Kidney tubule cell (primary cell): ENCODE measurements at regions not wholly inside any gene's neighbourhood (a gene's known extent, or its start where the extent isn't known, plus 50 kb on each side); places are given as distances from the start of the nearest gene placed in this dataset.

Experiments
- DNase-seq: peaks from one replicate; pipeline ENCODE4 v3.0.0-alpha.2; 2018; ENCODE audit warnings: low spot score

DNA sequence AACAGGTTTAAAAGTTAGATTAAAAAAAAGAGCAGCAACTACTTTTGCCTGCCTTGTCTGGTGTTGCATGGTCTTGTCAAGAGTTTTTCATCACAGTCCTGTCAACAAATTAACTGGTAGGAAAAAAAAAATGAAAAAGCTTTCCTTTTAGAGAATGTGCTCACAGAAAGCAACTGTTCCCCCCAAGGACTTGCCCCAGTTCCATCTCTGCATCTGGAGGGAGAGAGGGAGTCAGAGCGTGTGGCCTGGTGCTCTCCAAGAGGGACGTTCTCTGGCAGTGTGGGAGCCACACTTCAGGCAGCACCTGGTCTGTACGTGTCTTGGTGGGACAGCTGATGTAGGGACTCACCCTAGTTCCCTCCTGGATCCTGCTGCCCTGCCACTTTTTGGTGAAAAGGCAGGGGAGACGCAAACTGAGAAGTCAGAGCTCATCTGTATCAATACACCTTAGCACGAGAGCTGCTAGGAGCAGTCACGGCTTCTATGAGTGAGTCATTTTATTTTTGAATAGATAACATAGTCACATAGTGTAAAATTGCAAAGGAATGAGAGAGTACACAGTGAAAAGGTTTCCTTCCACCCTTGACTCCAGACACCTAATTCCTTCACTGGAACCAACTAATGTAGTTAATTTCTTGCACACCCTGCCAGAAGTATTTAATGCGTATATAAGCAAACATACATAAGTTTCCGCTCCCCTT lies 172.5 kb upstream of the MGAT5 start:
- DNase-seq, result no peak

DNA sequence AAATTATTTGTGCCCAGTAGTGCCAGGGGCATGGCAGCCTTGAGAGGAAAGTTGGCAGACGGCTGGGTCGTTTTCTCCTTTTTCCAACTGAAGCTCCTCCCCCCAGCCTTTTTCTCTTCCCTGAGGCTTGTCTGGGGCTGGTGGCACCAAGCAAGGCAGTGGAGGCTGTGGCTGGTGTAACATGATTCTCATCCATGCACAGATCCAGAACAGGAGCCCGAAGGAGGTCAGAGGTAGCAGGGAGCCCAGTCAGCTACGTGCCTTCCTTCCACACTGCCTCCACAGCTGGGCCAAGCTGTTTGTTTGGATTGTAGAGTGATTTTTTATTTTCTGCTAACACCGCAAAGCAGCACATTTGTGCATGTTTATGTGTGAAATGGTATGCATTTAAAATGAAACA lies 170.3 kb upstream of the MGAT5 start:
- no peak for DNase-seq

DNA sequence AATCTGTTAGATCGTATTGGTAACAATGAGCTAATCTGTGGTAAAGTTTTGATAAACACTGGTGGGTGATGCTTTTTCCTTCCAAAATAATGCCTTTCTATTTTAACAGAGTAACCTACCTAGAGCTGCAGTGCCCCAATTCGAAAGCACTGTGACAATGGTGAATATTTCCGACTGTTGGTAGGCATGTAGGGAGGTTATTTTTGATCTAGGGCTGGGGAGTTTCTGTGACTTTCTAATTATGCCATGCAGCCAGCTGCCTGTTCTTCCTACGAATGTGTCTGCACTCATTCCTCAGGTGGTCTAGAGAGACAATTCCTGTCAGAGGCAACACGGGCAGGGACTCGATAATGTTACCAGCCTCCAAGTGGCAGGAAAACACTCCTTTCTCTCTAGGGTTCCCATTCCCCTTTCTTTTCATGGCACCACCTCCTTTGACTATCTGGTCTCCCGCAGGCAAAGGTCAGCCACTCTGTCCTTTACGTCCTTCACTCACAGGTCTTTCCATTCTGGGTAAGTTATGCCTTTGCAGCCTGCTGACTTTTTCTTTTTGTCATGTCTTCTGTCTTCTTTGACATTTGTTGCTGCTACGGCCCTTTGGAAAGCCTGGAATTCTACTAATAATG lies 167.2 kb upstream of the MGAT5 start:
- DNase-seq, result no peak

DNA sequence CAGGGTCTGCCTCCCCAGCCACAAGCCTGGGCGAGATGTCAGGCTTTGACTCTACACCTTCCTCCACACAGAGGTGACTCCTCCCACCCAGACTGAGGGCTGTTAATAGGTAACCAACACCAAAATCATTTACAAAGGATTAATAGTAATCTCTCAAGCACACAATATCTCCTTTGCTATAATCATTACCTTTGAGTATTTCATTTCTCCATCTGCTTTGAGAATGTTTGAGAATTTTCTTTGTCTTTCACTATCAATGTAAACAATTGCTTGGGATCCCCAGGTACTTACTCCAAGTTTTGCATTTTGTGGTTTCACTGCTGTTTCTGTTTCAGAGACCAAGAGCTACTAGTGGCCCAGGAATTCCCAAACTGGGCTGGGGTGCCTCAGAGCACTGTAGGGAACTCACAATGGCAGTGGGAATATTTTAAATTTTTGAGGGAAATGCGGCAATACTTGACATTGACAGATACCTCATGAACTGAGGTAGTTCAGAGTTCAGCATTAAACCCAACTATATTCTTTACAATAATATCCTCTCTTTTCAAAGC lies 166.4 kb upstream of the MGAT5 start:
- DNase-seq, result peak; percentile 84

DNA sequence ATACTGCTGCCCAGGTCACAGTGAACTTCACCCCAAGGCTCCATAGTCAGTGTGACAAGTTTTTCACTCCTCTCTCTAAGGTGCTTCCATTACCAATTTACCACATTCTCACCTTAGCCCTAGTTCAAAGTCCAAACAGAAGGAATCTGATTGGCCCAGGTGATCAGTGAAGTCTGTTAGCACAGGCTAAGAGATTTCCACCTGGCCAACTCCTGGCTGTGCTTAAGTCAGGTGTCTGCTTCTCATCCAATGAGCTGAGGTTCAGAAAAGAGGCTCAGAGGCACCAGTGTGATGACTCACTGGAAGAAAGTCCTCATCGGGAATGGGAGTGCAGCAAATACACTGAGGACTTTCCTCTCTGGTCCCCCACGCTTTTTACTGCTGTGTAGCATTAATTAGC lies 164.4 kb upstream of the MGAT5 start:
- peak; percentile 35 for DNase-seq

DNA sequence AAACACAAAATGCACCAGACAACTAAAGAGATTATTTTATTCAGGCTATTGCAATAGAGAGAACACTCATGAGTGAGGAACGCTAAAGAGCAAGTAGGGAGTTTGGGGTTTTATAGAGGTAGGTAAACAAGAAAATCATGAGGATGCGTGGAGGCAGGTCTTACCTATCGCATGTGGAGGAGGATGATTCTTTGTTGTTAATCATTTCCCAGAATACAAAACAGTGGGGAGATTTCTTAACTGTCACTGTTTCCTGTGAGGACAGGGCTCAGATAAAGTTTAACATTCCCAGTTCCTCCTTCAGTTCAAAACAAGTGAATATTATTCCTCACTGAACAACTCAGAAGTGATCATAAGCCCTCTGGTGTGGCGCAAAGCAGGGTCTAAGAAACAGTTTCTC lies 156.1 kb upstream of the MGAT5 start:
- peak; percentile 27 for DNase-seq

DNA sequence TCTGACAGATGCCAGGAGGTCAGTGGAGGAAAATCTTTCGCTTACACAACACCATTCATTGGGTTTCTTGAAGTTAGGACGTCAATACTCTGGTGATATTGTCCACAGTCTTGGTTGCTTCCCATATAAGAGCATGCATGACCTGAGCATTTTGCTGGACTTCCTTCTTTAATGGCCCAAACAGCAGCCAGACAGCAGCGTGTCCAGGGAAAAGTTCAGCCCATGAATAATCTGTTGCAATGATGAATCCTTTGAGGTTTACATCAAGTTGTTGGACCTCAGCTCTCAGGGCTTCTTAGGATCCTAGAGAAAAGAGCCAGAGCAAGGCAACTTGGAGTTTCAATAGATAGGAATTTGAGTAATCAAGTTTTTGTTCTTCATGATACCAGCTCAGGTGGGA lies 155.6 kb upstream of the MGAT5 start:
- no peak for DNase-seq

DNA sequence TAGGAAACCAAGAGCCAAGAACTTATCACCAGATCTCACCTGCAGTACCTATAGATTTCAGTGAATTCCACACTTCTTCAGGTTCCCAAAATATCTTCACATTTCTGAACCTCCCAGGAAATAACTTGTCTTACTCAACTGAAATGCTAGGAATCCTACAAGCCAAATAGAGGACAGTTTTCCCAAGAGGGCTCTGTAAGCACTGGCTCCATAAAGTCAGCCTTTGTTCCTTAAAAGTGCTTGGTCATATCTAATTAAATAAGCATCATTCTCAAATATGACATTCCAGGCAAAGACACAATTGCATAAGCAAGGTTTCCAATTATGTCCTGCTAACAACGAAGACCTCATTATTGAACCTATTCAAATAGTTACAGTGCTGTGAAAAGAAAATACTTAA lies 154.6 kb upstream of the MGAT5 start:
- no peak for DNase-seq

DNA sequence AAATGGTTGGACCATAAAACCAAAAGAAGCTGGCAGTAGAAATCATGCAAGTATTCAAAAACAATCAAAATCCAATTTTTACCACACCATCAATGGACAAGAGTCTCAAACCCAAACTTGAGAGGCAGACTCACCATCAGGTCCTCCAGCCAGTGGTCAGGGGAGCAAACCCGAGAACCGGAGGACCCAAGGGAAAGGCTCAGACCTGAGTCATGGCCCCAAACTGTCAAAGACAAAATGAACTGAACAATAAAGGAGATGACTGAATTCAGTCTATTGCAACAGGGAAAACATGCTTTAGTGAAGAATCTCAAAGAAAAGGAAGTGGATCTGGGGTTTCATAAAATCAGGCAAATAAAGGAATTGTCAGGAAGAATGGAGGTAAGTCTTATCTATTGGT lies 150.7 kb upstream of the MGAT5 start:
- no peak for DNase-seq

DNA sequence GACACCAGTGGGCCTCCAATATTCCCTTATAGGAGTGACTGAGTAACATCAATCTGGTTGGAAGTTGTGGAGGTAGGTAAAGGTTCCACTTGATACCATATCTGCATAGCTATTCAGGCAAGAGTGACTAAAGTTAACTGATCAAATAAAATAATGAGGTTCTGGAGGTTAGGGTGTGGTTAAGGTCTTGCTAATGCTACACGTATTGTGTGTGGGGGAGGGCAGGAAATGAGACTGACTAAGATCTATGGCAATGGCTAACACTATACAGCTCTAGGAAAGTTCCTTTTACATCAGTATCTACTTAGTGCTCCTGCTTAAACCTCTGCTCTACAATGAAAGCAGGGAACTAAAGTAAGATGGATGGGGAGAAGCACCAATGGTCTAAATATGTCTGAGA lies 149.1 kb upstream of the MGAT5 start:
- DNase-seq, result no peak

DNA sequence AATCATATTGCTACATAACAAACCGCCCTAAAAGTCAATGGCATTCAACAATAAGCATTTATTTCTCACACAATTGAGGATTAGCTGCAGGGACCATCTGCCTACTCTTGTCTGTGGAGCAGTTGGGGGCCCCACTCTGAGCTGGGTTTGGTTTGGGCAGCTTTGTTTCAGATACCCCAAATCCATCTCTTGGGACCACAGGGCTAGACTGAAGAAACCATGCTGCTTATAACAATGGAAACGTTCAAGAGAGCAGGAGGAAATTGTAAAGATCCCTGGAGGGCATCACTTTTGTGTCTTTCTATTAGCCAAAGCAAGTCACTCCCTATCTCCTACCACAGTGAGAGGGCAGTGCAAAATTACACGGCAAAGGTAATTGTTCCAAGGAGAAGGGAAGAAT lies 146.5 kb upstream of the MGAT5 start:
- no peak for DNase-seq

DNA sequence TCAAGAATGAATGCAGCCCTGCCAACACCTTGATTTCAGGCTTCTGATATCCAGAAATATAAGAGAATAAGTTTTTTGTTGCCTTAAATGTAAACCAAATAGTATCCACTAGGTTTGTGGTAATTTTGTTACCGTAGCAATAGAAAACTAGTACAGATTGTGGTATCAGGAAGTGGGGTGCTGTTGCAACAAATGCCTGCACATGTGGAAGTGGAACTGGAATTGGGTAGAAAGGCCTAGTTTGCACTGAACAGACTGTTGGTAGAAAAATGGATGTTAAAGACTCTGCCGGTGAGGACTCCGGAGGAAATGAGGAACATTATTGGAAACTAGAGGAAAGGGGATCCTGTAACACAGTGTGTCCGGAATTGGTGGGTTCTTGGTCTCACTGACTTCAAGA lies 145.8 kb upstream of the MGAT5 start:
- no peak for DNase-seq

DNA sequence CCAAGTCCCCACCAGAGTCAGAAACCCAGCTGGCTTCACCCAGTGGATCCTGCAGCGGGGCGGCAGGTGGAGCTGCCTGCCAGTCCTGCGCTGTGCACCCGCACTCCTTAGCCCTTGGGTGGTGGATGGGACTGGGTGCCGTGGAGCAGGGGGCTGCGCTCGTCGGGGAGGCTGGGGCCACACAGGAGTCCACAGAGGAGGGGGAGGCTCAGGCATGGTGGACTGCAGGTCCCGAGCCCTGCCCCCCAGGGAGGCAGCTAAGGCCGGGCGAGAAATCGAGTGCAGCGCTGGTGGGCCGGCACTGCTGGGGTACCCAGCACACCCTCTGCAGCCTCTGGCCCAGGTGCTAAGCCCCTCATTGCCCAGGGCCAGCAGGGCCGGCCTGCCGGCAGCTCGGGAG lies 144.6 kb upstream of the MGAT5 start:
- DNase-seq, result no peak

DNA sequence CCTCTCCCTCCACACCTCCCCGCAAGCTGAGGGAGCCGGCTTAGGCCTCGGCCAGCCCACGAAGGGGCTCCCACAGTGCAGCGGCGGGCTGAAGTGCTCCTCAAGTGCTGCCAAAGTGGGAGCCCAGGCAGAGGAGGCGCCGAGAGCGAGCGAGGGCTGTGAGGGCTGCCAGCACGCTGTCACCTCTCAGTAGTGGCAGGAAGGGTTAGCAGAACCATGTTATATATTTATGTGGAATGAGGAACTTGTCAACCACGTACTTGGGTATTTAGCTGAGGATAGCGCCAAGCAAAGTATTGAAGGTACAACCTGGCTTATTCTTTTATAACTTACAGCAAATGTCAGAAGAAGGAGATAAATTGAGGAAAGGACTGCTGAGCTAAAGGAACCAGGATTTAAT lies 144.1 kb upstream of the MGAT5 start:
- no peak for DNase-seq

DNA sequence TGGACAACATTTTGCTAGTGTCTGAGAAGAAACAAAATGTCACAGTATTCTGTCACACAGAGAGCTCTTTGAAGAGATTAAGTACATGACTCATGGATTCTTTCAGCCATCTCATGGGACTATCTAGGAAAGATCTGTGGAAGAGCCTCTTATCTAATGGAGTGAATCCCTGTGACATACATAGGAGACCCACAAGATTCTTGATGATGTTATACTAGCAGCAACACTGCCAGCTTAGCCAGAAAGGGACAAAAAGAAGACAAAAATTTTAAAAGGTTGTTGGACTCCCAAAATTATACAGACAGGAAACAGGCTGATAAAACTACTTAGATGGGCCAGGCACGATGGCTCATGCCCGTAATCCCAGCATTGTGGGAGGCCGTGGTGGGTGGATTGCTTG lies 143.3 kb upstream of the MGAT5 start:
- DNase-seq, result no peak

DNA sequence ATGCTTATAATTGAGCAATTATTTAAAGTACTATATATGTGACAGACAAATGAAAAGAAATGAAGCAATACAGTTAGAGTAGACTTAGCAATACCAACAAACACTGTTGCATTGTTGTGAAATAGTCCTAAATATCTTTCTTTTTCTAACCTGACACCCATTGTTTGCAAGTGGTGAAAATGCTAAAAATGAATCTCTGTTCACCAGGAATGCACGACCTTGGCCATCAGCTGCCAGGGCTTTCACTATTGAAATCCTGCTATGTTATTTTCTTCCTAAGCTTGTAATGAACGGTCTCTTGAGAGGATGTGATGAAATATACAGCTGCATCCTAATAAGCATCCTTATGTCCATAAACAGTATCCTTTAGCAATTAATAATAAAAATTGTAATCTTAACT lies 136.2 kb upstream of the MGAT5 start:
- DNase-seq, result no peak

DNA sequence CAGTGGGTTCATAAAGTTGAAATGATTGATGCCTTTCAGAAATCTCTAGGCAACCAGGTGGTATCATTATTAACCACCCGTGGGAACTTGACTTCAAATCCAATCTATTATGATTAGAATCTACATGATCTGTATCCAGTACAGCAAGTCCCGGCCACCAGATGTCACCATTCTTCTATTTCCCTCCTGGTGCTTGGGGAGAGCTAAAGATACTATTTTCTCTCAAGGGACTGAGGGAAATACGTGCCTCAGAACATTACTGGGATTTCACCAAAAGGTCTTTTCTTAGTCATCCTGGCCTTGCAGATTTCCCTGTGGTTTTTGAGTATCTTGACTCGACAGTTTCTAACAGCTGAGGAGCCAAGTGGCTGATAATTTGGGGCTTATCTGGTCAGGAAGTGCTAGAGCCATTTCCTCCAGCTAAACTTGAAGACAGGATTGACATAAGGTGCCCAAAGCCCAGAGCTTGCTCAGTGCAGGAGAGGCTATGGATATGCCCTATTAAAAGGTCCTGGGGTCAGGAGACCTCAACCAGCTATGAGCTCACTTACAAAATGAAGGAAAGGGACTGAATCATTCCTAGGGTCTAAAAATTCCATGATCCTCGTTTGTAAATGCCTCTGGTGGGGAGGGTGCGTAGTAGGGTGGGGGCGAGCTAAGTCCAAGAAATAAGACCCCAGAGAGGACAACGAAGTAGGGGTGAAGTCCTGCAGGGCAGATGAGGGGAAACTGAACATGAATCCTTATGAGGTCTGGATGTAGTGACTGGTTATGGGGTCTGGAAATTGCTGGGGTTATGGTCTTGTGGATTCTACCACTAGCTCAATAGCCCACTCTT lies 135.4 kb upstream of the MGAT5 start:
- peak; percentile 94 for DNase-seq

DNA sequence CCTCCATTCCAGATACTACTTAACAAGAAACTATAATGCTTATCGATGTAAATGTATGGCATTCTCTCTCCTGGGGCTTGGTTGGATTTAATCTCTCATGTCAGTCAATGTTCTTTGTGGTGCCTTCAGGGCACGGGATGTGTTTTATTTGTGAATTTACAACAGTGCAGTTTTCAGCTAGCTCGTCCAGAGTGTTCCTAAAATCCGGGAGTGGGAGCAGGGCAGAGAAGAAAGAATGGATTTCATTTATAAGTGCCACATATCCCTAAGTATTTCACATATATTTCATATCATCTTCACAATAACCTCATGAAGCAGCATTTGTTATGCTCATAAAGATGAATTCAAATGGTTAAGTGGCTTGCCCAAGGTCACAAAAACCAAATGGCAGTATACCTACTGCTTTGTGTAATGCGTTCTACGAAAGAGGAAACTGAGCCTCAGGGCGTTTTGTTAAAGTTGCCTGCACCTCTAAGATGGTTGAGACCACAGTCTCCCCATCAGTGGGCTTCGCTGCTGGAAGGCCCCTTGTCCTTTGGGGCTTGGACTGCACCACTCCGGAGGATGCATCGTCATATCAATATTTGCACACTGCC lies 134.7 kb upstream of the MGAT5 start:
- no peak for DNase-seq

DNA sequence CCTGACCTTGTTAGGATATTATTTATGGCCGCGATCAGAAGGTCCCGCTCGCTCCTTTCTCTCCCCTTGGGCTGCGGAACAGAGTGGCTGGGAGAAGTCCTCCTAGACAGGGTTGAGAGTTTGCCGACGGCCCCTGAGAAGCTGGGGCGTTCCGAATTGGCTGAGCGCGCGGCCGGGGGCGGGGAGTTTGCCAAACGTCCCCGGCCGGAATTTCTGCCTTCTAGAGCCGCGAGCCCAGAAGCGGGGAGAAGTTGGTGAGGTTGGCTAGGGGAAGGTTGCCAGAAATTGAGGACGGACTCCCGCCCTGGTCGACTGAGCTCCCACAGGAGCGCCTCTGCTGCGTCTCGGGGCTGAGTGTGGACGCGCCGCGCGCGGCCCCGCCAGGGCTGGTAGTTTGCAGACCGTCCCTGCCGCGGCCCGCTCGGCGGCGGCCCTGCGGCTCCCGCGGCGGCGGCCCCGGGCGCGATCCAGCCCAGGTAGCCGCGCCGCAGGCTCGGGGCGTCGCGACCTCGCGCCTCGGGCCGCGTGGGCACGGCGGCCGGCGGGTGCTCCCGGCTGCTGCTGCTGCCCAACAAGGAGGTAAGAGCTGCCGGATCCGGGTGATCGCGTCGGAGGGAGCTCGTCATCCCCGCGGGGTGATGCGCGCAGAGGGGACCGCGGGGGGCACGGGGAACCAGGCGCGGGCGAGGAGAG lies 134.0 kb upstream of the MGAT5 start:
- peak; percentile 95 for DNase-seq

DNA sequence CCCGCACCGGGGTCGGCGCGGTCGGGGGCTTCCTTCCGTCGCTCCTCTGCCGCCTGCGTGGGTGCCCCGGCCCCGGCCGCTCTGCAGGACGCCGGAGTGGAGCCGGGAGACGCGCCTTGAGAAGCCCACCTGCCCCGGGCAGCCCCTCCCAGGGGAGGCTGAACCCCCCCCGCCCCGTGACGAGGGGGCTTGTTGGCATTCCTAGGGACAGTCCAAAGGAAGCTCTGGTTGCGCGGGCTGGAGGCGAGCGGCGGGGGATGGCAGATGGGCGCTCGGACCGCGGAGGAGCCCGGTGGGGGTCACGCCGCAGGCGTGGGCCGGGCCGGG lies 133.5 kb upstream of the MGAT5 start:
- DNase-seq, result no peak

DNA sequence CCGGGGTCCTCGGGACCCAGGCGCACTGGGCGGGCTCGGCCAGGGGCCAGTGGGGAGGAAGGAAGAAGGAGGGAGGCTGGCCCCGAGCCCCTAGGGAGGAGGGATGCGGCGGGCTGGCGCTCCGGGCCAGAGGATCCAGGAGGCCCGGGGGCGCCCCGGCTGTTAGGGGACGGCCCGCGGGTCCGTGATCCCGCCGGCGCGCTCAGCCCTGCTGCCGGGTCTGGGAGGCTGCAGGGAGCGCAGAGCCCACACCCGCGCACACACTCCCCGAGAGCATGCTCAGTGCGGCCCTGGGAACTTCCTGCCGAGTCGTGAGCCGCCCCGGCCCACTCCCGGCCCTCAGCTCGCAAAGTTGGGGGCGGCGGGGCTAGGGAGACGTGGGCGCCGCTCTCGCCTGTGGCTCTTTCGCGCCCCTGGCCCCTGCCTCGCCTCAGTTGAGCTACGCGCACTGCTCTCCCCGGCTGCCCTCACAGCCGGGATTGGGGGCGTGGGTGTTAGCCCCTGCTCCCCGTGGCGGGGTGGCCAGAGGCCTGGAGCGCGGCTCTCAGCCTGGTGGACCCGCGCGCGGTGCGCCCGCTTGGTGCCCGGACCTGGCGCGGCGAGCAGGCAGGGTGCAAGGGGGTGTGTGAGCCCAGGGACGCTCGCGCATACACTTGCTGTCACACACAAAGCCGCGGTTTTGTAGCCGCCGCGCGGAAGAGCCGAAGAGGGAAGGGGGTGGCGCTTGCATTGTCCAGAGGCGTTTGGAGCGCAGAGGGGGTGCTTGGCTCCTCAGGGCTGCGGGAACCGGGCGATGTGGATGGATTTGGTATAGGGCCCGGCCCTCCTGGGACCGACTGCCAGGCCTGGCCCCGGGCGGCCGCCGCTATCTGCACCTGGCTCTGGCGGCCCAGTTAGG lies 132.9 kb upstream of the MGAT5 start:
- peak; percentile 71 for DNase-seq
